Amniotic epithelial cell (primary cell): ENCODE measurements at regions not wholly inside any gene's neighbourhood (a gene's known extent, or its start where the extent isn't known, plus 50 kb on each side); places are given as distances from the start of the nearest gene placed in this dataset.

Source experiments
- DNase-seq: peaks from one replicate; pipeline ENCODE4 v3.0.0-alpha.2; 2010; ENCODE audit warnings: low read depth

- no peak for DNase-seq
Measured at GRCh38 chr4:56086073-56086541, 137.4 kb downstream of the CEP135 start.

GRCh38 chr4:56085275-56085674, 136.5 kb downstream of the CEP135 start:
- no peak for DNase-seq

- DNase-seq: no peak
Measured at GRCh38 chr4:56084851-56085250, 136.1 kb downstream of the CEP135 start.
